Keratinocyte (primary cell): ENCODE measurements at regions not wholly inside any gene's neighbourhood (a gene's known extent, or its start where the extent isn't known, plus 50 kb on each side); places are given as distances from the start of the nearest gene placed in this dataset.

Source experiments
- DNase-seq: peaks from one replicate; pipeline ENCODE4 v3.0.0-alpha.2; 2011; ENCODE audit warnings: low read depth, missing footprints, low spot score
- FAIRE-seq: peaks from 2 replicates; lab custom pipeline; 2011; peaks lifted over from hg19 to GRCh38; lab: Jason Lieb, UNC
- H2AFZ ChIP-seq: 2 replicates; pipeline ENCODE4 v1.6.0; 2012; ENCODE audit warnings: low read length, control low read depth, inconsistent platforms; ENCODE audit not compliant: control insufficient read depth
- H3K27ac ChIP-seq: 2 replicates; pipeline ENCODE4 v1.5.1; 2011; ENCODE audit warnings: low read length; ENCODE audit not compliant: control insufficient read depth, insufficient read depth
- H3K27me3 ChIP-seq: 3 replicates; pipeline ENCODE4 v1.6.0; 2011; ENCODE audit warnings: low read length; ENCODE audit not compliant: control insufficient read depth, insufficient read depth; ENCODE audit errors: extremely low read depth
- H3K36me3 ChIP-seq, 2 experiments: 2 replicates in 1 of 2; 3 replicates in 1 of 2; pipeline ENCODE4 v1.5.1; 2011; ENCODE audit warnings: low read length in 2 of 2, mild to moderate bottlenecking in 1 of 2; ENCODE audit not compliant: control insufficient read depth in 2 of 2, insufficient read depth in 2 of 2; ENCODE audit errors: extremely low read depth in 1 of 2
- H3K4me1 ChIP-seq: 3 replicates; pipeline ENCODE4 v1.5.1; 2011; ENCODE audit warnings: low read length; ENCODE audit not compliant: control insufficient read depth, insufficient read depth; ENCODE audit errors: extremely low read depth
- H3K4me2 ChIP-seq: 3 replicates; pipeline ENCODE4 v1.6.0; 2011; ENCODE audit warnings: low read depth, low read length; ENCODE audit not compliant: control insufficient read depth, insufficient read depth; ENCODE audit errors: extremely low read depth
- H3K4me3 ChIP-seq, 3 experiments: fragments of 200-600 bp in 1 of 3; sonication (generic) in 1 of 3; 2 replicates in 2 of 3; 3 replicates in 1 of 3; pipeline ENCODE4 v1.5.1; 2011 to 2016; ENCODE audit warnings: low read length in 3 of 3, mild to moderate bottlenecking in 3 of 3, control low read depth in 2 of 3, inconsistent platforms in 1 of 3, low read depth in 1 of 3, mixed read lengths in 1 of 3, mixed run types in 1 of 3, moderate library complexity in 1 of 3; ENCODE audit not compliant: control insufficient read depth in 2 of 3, insufficient read depth in 2 of 3; ENCODE audit errors: extremely low read depth in 1 of 3
- H3K79me2 ChIP-seq: 2 replicates; pipeline ENCODE4 v1.6.0; 2012; ENCODE audit warnings: low read length; ENCODE audit not compliant: control insufficient read depth, insufficient read depth
- H3K9ac ChIP-seq: 3 replicates; pipeline ENCODE4 v1.6.0; 2011; ENCODE audit warnings: low read length; ENCODE audit not compliant: control insufficient read depth, insufficient read depth; ENCODE audit errors: extremely low read depth
- H3K9me1 ChIP-seq: 3 replicates; pipeline ENCODE4 v1.6.0; 2011; ENCODE audit warnings: low read length; ENCODE audit not compliant: control insufficient read depth, insufficient read depth; ENCODE audit errors: extremely low read depth
- H3K9me3 ChIP-seq: 2 replicates; pipeline ENCODE4 v1.5.1; 2012; ENCODE audit warnings: low read depth, low read length; ENCODE audit not compliant: control insufficient read depth
- H4K20me1 ChIP-seq: 3 replicates; pipeline ENCODE4 v1.6.0; 2011; ENCODE audit warnings: low read length; ENCODE audit not compliant: control insufficient read depth, insufficient read depth; ENCODE audit errors: extremely low read depth
- CTCF ChIP-seq, 3 experiments: IDR thresholded peaks in 1 of 3; conservative IDR thresholded peaks in 1 of 3; optimal IDR thresholded peaks in 1 of 3; 2 replicates in 2 of 3; 3 replicates in 1 of 3; pipeline versions ENCODE3 to v1.5.1; 2011; ENCODE audit warnings: low read length in 3 of 3, mild to moderate bottlenecking in 3 of 3, moderate library complexity in 2 of 3, control low read depth in 1 of 3, inconsistent platforms in 1 of 3; ENCODE audit not compliant: insufficient read depth in 2 of 3; ENCODE audit errors: extremely low read depth in 1 of 3
- EZH2 ChIP-seq: IDR thresholded peaks from one replicate; pipeline ENCODE4 v1.6.1; 2012; ENCODE audit warnings: inconsistent platforms, mild to moderate bottlenecking, low read length, moderate library complexity
- dilution Hi-C: fragments of 300-500 bp; cut with MboI; formaldehyde crosslinking; loops from one replicate; pipeline ENCODE4 v1.7.0; 2020; ENCODE audit warnings: low sequenced_read_pairs; ENCODE audit not compliant: extremely low pct_ligation_motif_present

DNA sequence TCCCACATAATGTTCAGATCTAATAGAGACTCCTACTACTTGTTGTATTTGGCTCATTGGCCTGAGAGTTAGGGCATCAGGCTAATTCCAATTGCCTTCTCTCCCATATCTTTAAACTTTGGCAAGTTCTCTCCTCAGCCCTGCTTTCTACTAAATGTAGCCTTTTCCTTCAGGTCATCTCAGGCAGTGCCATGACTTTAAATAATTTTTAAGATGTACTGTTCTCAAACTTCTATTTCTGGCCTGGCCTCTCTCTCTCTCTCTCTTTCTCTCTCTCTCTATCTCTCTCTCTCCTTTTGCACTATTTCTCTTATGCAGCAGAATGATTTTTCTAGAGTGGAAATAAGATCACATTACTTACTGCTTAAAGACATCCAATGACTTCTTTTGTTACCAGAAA lies 114.5 kb upstream of the PAQR3 start:
- H3K9me3 ChIP-seq = no peaks in the 10 kb centered on the region
- no peaks in the 10 kb centered on the region for H3K4me1 ChIP-seq
- H3K9ac ChIP-seq = no peak overlapping the region
- H2AFZ ChIP-seq = no peak overlapping the region
- H3K4me3 ChIP-seq = no peak overlapping the region
- no peaks in the 10 kb centered on the region for H3K36me3 ChIP-seq
- H3K4me2 ChIP-seq = no peak overlapping the region
- peaks cover 5% of the 10 kb centered on the region for H3K27me3 ChIP-seq
- H3K27ac ChIP-seq = no peak overlapping the region
- dilution Hi-C loops = no loop called here
- no peaks in the 10 kb centered on the region for H4K20me1 ChIP-seq
- TF ChIP-seq CTCF (optimal IDR thresholded peaks at IDR 0.05 in 1 of 3, IDR thresholded peaks at IDR 0.05 in 1 of 3, conservative IDR thresholded peaks at IDR 0.05 in 1 of 3; ENCODE audit: extremely low read depth in 1 of 3, insufficient read depth in 2 of 3, low read length in 3 of 3) = no peak
- TF ChIP-seq EZH2 = no peak
- no peaks in the 10 kb centered on the region for H3K9me1 ChIP-seq
- DNase-seq = no peak
- H3K79me2 ChIP-seq = no peaks in the 10 kb centered on the region
- FAIRE-seq = no peak

- Histone ChIP-seq H3K79me2 (no peaks in the 10 kb centered on the region), H3K4me3 (no peak overlapping the region), H2AFZ (no peak overlapping the region), H3K9me1 (no peaks in the 10 kb centered on the region), H3K9ac (no peak overlapping the region), H3K4me2 (no peak overlapping the region), H3K27me3 (peaks cover 5% of the 10 kb centered on the region), H4K20me1 (no peaks in the 10 kb centered on the region), H3K36me3 (no peaks in the 10 kb centered on the region), H3K27ac (no peak overlapping the region), H3K4me1 (no peaks in the 10 kb centered on the region), H3K9me3 (no peaks in the 10 kb centered on the region)
- TF ChIP-seq EZH2 = no peak
- no peak for TF ChIP-seq CTCF (optimal IDR thresholded peaks at IDR 0.05 in 1 of 3, IDR thresholded peaks at IDR 0.05 in 1 of 3, conservative IDR thresholded peaks at IDR 0.05 in 1 of 3; ENCODE audit: extremely low read depth in 1 of 3, insufficient read depth in 2 of 3, low read length in 3 of 3)
- FAIRE-seq (no peak), DNase-seq (no peak)
- dilution Hi-C loops = no loop called here
Observed at GRCh38 chr4:79050541-79050880, 111.3 kb upstream of the PAQR3 start.
